PC-3 (cell line): ENCODE measurements at regions not wholly inside any gene's neighbourhood (a gene's known extent, or its start where the extent isn't known, plus 50 kb on each side); places are given as distances from the start of the nearest gene placed in this dataset.

ENCODE experiments used
- ATAC-seq: fragments of 200-7000 bp; cut with Tn5 transposase; 2 replicates; pipeline ENCODE4 v1.9.1; 2020; ENCODE audit warnings: mild to moderate bottlenecking, moderate library complexity
- BruUV-seq: library from RNA; stranded (reverse); fragments of 400-500 nt; replicated peaks from 2 replicates; lab custom pipeline; 2021; lab: Mats Ljungman, UMichigan
- CTCF ChIA-PET: fragments of 300-600 bp; sonication (Branson Sonifier 250); formaldehyde crosslinking; loops from one replicate; lab custom pipeline; 2022; ENCODE audit warnings: antibody characterized with exemption; lab: Charles Lee
- POLR2A ChIA-PET: fragments of 300-600 bp; sonication (Branson Sonifier 250); formaldehyde crosslinking; loops from one replicate; lab custom pipeline; 2022; ENCODE audit warnings: antibody characterized with exemption; ENCODE audit not compliant: unreplicated experiment; lab: Charles Lee
- DNase-seq: peaks from one replicate; pipeline ENCODE4 v3.0.0-alpha.2; 2015
- H2AFZ ChIP-seq: fragments of 300-600 bp; sonication (generic); 2 replicates; pipeline ENCODE4 v1.6.0; 2016; ENCODE audit warnings: antibody characterized with exemption, low read length
- H3F3A ChIP-seq: fragments of 300-600 bp; sonication (generic); one replicate; pipeline ENCODE4 v1.6.0; 2017; ENCODE audit warnings: antibody characterized with exemption, low read length, control low read depth, mild to moderate bottlenecking; ENCODE audit not compliant: unreplicated experiment
- H3K27ac ChIP-seq: fragments of 300-600 bp; sonication (generic); 2 replicates; pipeline ENCODE4 v1.5.1; 2016; ENCODE audit warnings: mild to moderate bottlenecking, low read length
- H3K27me3 ChIP-seq: fragments of 300-600 bp; sonication (generic); 2 replicates; pipeline ENCODE4 v1.6.1; 2016; ENCODE audit warnings: low read length, mixed read lengths
- H3K36me3 ChIP-seq: fragments of 300-600 bp; sonication (generic); 2 replicates; pipeline ENCODE4 v1.6.1; 2016; ENCODE audit warnings: low read depth, mixed run types, low read length, mixed read lengths
- H3K4me1 ChIP-seq: fragments of 300-600 bp; sonication (generic); 2 replicates; pipeline ENCODE4 v1.5.1; 2016; ENCODE audit warnings: low read length; ENCODE audit not compliant: insufficient read depth
- H3K4me2 ChIP-seq: fragments of 300-600 bp; sonication (generic); 2 replicates; pipeline ENCODE4 v1.6.0; 2016; ENCODE audit warnings: low read length
- H3K4me3 ChIP-seq: fragments of 300-600 bp; sonication (generic); 2 replicates; pipeline ENCODE4 v1.5.1; 2016; ENCODE audit warnings: mild to moderate bottlenecking, low read length, mixed read lengths
- H3K79me2 ChIP-seq: fragments of 300-600 bp; sonication (generic); 2 replicates; pipeline ENCODE4 v1.6.1; 2017; ENCODE audit warnings: low read length, mixed read lengths
- H3K9ac ChIP-seq: fragments of 300-600 bp; sonication (generic); 2 replicates; pipeline ENCODE4 v1.6.0; 2016; ENCODE audit warnings: mild to moderate bottlenecking, low read length
- H3K9me2 ChIP-seq: fragments of 300-600 bp; sonication (generic); replicated peaks from 2 replicates; pipeline ENCODE4 v1.6.1; 2016; ENCODE audit warnings: mixed run types, low read length, mixed read lengths
- H3K9me3 ChIP-seq: fragments of 300-600 bp; sonication (generic); 2 replicates; pipeline ENCODE4 v1.6.1; 2016; ENCODE audit warnings: low read length, mixed read lengths
- H4K20me1 ChIP-seq: fragments of 300-600 bp; sonication (generic); 2 replicates; pipeline ENCODE4 v1.6.1; 2016; ENCODE audit warnings: low read length, mixed read lengths
- EZH2 ChIP-seq: fragments of 300-600 bp; sonication (generic); IDR thresholded peaks from one replicate; pipeline ENCODE4 v1.6.1; 2017; ENCODE audit warnings: antibody characterized with exemption, mild to moderate bottlenecking, low read length; ENCODE audit not compliant: unreplicated experiment
- EZH2phosphoT487 ChIP-seq: fragments of 300-600 bp; sonication (generic); IDR thresholded peaks from 2 replicates; pipeline ENCODE4 v1.6.1; 2018; ENCODE audit warnings: mild to moderate bottlenecking, antibody characterized with exemption, low read length, borderline replicate concordance
- intact Hi-C: fragments of 100-400 bp; cut with micrococcal nuclease; formaldehyde crosslinking; loops from 2 replicates; pipeline ENCODE4 v1.9.0; 2023
- TF ChIP-seq, protein P1 (sequence below): fragments of 300-600 bp; sonication (generic); conservative IDR thresholded peaks from 2 replicates; pipeline ENCODE4 v1.5.1; 2017; ENCODE audit warnings: antibody characterized with exemption, low read depth, mild to moderate bottlenecking, low read length

DNA sequence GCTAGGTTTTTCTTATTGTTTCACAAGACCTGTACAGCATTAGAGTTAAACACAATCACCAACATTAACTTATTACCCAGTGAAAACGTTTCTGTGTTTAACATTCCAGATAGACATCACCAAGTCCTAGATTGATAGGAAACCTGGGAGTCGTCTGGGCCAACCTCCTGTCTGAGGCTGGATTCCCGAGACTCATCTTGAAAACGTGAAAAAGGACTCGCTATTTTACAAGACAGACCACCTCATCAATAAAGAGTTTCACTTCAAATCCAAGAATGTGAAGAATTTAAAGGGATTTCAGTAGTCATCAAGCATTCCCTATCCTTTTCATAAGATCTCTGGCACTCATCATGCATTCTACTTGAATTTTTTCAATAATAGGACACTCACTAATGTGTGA, 626.6 kb downstream of the MCTP2 start:
- ChIA-PET POLR2A (no interaction called here), CTCF (no interaction called here)
- Histone ChIP-seq H3K4me2 (no peak overlapping the region), H3K27me3 (no peaks in the 10 kb centered on the region), H4K20me1 (no peaks in the 10 kb centered on the region), H2AFZ (no peak overlapping the region), H3K9me2 (no peaks in the 10 kb centered on the region), H3K4me3 (no peak overlapping the region), H3K4me1 (no peaks in the 10 kb centered on the region), H3K79me2 (no peaks in the 10 kb centered on the region), H3K9me3 (no peaks in the 10 kb centered on the region), H3K9ac (no peak overlapping the region), H3K27ac (no peak overlapping the region), H3K36me3 (no peaks in the 10 kb centered on the region), H3F3A (no peaks in the 10 kb centered on the region)
- intact Hi-C loops = no loop called here
- ATAC-seq (no peak), DNase-seq (no peak)
- TF ChIP-seq, protein P1, sequence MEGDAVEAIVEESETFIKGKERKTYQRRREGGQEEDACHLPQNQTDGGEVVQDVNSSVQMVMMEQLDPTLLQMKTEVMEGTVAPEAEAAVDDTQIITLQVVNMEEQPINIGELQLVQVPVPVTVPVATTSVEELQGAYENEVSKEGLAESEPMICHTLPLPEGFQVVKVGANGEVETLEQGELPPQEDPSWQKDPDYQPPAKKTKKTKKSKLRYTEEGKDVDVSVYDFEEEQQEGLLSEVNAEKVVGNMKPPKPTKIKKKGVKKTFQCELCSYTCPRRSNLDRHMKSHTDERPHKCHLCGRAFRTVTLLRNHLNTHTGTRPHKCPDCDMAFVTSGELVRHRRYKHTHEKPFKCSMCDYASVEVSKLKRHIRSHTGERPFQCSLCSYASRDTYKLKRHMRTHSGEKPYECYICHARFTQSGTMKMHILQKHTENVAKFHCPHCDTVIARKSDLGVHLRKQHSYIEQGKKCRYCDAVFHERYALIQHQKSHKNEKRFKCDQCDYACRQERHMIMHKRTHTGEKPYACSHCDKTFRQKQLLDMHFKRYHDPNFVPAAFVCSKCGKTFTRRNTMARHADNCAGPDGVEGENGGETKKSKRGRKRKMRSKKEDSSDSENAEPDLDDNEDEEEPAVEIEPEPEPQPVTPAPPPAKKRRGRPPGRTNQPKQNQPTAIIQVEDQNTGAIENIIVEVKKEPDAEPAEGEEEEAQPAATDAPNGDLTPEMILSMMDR = no peak
- TF ChIP-seq EZH2 (no peak), EZH2phosphoT487 (no peak)
- BruUV-seq = no TSS peak

DNA sequence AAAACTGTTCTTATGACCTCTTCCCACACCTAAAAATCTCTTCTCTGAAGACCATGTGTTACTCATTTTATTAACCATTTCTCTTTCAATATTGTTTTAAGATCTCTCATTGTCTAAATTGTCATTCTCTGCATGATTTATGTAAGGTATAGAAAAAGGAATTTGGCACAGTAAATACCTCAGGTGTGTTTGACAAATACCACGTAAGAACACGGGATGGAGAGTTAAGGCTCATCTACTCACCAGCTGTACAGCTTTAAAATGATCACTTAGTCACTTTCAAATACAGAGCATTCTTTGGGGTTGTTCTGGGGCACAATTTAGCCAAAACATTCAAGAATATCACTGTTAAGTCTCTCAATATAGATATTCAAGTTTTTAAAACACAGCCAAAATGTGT, 627.1 kb downstream of the MCTP2 start:
- Histone ChIP-seq H3K9me3 (no peaks in the 10 kb centered on the region), H3K9ac (no peak overlapping the region), H2AFZ (no peak overlapping the region), H3K4me1 (no peaks in the 10 kb centered on the region), H3K9me2 (no peaks in the 10 kb centered on the region), H3K4me2 (no peak overlapping the region), H4K20me1 (no peaks in the 10 kb centered on the region), H3K79me2 (no peaks in the 10 kb centered on the region), H3F3A (no peaks in the 10 kb centered on the region), H3K27ac (no peak overlapping the region), H3K36me3 (no peaks in the 10 kb centered on the region), H3K4me3 (no peak overlapping the region), H3K27me3 (no peaks in the 10 kb centered on the region)
- TF ChIP-seq EZH2 (no peak), EZH2phosphoT487 (no peak)
- TF ChIP-seq, protein P1 = no peak
- ATAC-seq = no peak
- ChIA-PET CTCF (no interaction called here), POLR2A (no interaction called here)
- no peak for DNase-seq
- intact Hi-C loops = no loop called here
- BruUV-seq = no TSS peak

DNA sequence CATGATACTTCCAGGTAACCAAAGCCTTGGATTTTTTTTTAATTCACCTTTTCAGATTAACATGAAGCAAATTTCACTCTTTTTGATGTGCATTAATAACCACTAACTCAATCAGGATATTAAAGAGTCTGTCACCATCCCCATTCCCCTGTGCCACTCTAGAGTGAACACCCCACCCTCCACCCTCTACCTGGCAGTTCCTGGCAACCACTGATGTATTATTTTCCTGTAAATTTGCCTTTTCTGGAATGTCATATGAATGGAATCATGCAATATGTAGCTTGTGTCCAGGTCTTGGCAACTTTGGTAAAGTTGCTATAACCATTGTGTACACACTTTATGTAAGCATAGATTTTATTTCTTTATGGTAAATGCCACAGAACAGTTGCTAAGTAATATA, 627.6 kb downstream of the MCTP2 start:
- H3K27ac ChIP-seq = no peak overlapping the region
- H3K27me3 ChIP-seq = no peaks in the 10 kb centered on the region
- H3K4me3 ChIP-seq = no peak overlapping the region
- ChIA-PET POLR2A (no interaction called here), CTCF (no interaction called here)
- H3K9ac ChIP-seq = no peak overlapping the region
- H4K20me1 ChIP-seq = no peaks in the 10 kb centered on the region
- DNase-seq (no peak), ATAC-seq (no peak)
- H3F3A ChIP-seq = no peaks in the 10 kb centered on the region
- no peaks in the 10 kb centered on the region for H3K4me1 ChIP-seq
- H2AFZ ChIP-seq = no peak overlapping the region
- no peak overlapping the region for H3K4me2 ChIP-seq
- no peaks in the 10 kb centered on the region for H3K79me2 ChIP-seq
- no peak for TF ChIP-seq EZH2
- no TSS peak for BruUV-seq
- no peaks in the 10 kb centered on the region for H3K36me3 ChIP-seq
- intact Hi-C loops = no loop called here
- H3K9me2 ChIP-seq = no peaks in the 10 kb centered on the region
- no peaks in the 10 kb centered on the region for H3K9me3 ChIP-seq
